ENCODE measurements at regions not wholly inside any gene's neighbourhood (a gene's known extent, or its start where the extent isn't known, plus 50 kb on each side); places are given as distances from the start of the nearest gene placed in this dataset.
"Not testable (repeated sequence)": the region's sequence is repeated elsewhere in the genome, so short reads cannot be mapped to it uniquely, and the experiment has no call there.

- no peak for DNase-seq (ENCODE audit: low spot score)
Measured at GRCh38 chr1:238346340-238346739, 455.6 kb upstream of the ZP4 start.

- DNase-seq (ENCODE audit: low spot score): no peak
Measured at GRCh38 chr1:238345837-238346236, 455.1 kb upstream of the ZP4 start.

- DNase-seq (ENCODE audit: low spot score): no peak
Measured at GRCh38 chr1:238343852-238344251, 453.1 kb upstream of the ZP4 start.

GRCh38 chr1:238341395-238341794, 450.7 kb upstream of the ZP4 start:
- no peak for DNase-seq (ENCODE audit: low spot score)

- no peak for DNase-seq (ENCODE audit: low spot score)
Measured at GRCh38 chr1:238340989-238341388, 450.3 kb upstream of the ZP4 start.

GRCh38 chr1:238336531-238336930, 445.8 kb upstream of the ZP4 start:
- no peak for DNase-seq (ENCODE audit: low spot score)

GRCh38 chr1:238334170-238334569, 443.4 kb upstream of the ZP4 start:
- DNase-seq (ENCODE audit: low spot score): no peak

- no peak for DNase-seq (ENCODE audit: low spot score)
Measured at GRCh38 chr1:238331557-238331956, 440.8 kb upstream of the ZP4 start.

- DNase-seq (ENCODE audit: low spot score): no peak
Measured at GRCh38 chr1:238329671-238330070, 438.9 kb upstream of the ZP4 start.

GRCh38 chr1:238327033-238327432, 436.3 kb upstream of the ZP4 start:
- not testable (repeated sequence) for DNase-seq (ENCODE audit: low spot score)

- DNase-seq (ENCODE audit: low spot score): not testable (repeated sequence)
Measured at GRCh38 chr1:238326479-238326878, 435.8 kb upstream of the ZP4 start.

GRCh38 chr1:238324211-238324864, 433.6 kb upstream of the ZP4 start:
- DNase-seq (ENCODE audit: low spot score): no peak

GRCh38 chr1:238323490-238323889, 432.8 kb upstream of the ZP4 start:
- DNase-seq (ENCODE audit: low spot score): no peak

- no peak for DNase-seq (ENCODE audit: low spot score)
Measured at GRCh38 chr1:238319957-238320356, 429.2 kb upstream of the ZP4 start.

- no peak for DNase-seq (ENCODE audit: low spot score)
Measured at GRCh38 chr1:238318294-238319110, 427.8 kb upstream of the ZP4 start.

- DNase-seq (ENCODE audit: low spot score): no peak
Measured at GRCh38 chr1:238312969-238313368, 422.2 kb upstream of the ZP4 start.

GRCh38 chr1:238306411-238306810, 415.7 kb upstream of the ZP4 start:
- no peak for DNase-seq (ENCODE audit: low spot score)

- no peak for DNase-seq (ENCODE audit: low spot score)
Measured at GRCh38 chr1:238302646-238303045, 411.9 kb upstream of the ZP4 start.

- no peak for DNase-seq (ENCODE audit: low spot score)
Measured at GRCh38 chr1:238296371-238296770, 405.6 kb upstream of the ZP4 start.

- DNase-seq (ENCODE audit: low spot score): no peak
Measured at GRCh38 chr1:238293075-238293474, 402.4 kb upstream of the ZP4 start.

GRCh38 chr1:238281418-238281817, 390.7 kb upstream of the ZP4 start:
- no peak for DNase-seq (ENCODE audit: low spot score)

- DNase-seq (ENCODE audit: low spot score): no peak
Measured at GRCh38 chr1:238279694-238280380, 389.1 kb upstream of the ZP4 start.

- DNase-seq (ENCODE audit: low spot score): no peak
Measured at GRCh38 chr1:238272145-238272544, 381.4 kb upstream of the ZP4 start.

Measured in globus pallidus (tissue), 1 donor.